Natural killer cell treated with Interleukin-12 subunit alpha and Interleukin-12 subunit beta and Interleukin-15 and Interleukin-18, amount 100 ng/mL, for 72 hours (primary cell): ENCODE measurements at regions not wholly inside any gene's neighbourhood (a gene's known extent, or its start where the extent isn't known, plus 50 kb on each side); places are given as distances from the start of the nearest gene placed in this dataset.

Experiments
- ATAC-seq, 2 donors: fragments of 150-1000 bp; cut with Tn5 transposase in 1 of 2; sonication (Bioruptor Pico), chemical (Tn5 transposase) in 1 of 2; 2 replicates each; pipeline ENCODE4 v1.10.0; 2021
- DNase-seq: peaks from one replicate; pipeline ENCODE4 v3.0.0; 2022; ENCODE audit warnings: low spot score
- H3K27ac Mint-ChIP-seq, 2 donors: 1 replicate in 1 of 2; 2 replicates in 1 of 2; pipeline ENCODE4 v1.8.0; 2022; ENCODE audit warnings: mixed read lengths in 2 of 2, mild to moderate bottlenecking in 1 of 2, moderate library complexity in 1 of 2
- H3K27me3 Mint-ChIP-seq, 2 donors: 1 replicate in 1 of 2; 2 replicates in 1 of 2; pipeline ENCODE4 v1.8.0; 2022; ENCODE audit warnings: mixed read lengths in 2 of 2
- H3K36me3 Mint-ChIP-seq: one replicate; pipeline ENCODE4 v1.8.0; 2022; ENCODE audit warnings: mixed read lengths
- H3K4me1 Mint-ChIP-seq, 2 donors: 1 replicate in 1 of 2; 2 replicates in 1 of 2; pipeline ENCODE4 v1.8.0; 2022; ENCODE audit warnings: low read depth in 2 of 2, mixed read lengths in 2 of 2, mild to moderate bottlenecking in 1 of 2
- H3K4me3 Mint-ChIP-seq: one replicate; pipeline ENCODE4 v1.8.0; 2022; ENCODE audit warnings: mixed read lengths
- H3K9me3 Mint-ChIP-seq: 2 replicates; pipeline ENCODE4 v1.8.0; 2022; ENCODE audit warnings: mixed read lengths

DNA sequence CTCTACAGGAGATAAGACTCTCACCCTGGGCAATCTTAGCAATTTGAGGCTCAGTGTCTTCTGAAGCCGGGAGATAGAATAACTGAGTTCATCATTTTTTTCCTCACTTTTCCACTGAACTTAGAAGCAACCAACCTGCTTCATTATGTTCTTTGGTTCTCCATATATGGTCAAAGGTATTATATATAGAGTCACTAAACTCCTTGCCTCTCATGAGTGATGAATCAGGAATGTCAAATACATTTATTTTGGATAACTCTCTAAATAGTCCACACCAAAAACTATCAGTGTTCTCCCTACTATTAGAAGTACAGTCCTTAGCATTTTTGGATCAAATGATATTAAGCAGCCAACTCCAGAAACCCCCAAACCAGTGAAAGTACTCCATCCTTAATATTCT is 421.5 kb upstream of the EPHA5 start:
- ATAC-seq: no peak
- H3K4me1 Mint-ChIP-seq: no peaks in the 10 kb centered on the region
- H3K4me3 Mint-ChIP-seq: no peak overlapping the region

DNA sequence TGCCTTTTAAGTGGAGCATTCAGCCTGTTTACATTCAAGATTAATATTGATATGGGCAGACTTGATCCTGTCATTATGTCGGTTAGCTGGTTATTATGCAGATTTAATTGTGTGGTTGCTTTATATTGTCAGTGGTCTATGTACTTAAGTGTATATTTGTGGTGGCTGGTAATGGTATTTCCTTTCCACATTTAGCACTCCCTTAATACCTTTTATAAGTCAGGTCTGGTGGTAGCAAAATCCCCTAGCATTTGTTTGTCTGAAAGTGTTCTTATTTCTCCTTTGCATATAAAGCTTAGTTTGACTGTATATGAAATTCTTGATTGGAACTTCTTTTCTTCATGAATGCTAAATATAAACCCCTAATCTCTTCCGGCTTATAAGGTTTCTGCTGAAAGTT is 403.7 kb upstream of the EPHA5 start:
- Mint-ChIP-seq H3K9me3 (peaks cover 16% of the 10 kb centered on the region), H3K27ac (no peak overlapping the region), H3K36me3 (peaks cover 30% of the 10 kb centered on the region), H3K4me3 (no peak overlapping the region), H3K27me3 (no peaks in the 10 kb centered on the region), H3K4me1 (no peaks in the 10 kb centered on the region)
- no peak for ATAC-seq
- no peak for DNase-seq

More for the DNA sequence above, 421.5 kb upstream of the EPHA5 start:
- no peaks in the 10 kb centered on the region for H3K36me3 Mint-ChIP-seq
- no peaks in the 10 kb centered on the region for H3K27me3 Mint-ChIP-seq
- no peak for DNase-seq
- no peak overlapping the region for H3K27ac Mint-ChIP-seq
- H3K9me3 Mint-ChIP-seq: peaks cover 8% of the 10 kb centered on the region

DNA sequence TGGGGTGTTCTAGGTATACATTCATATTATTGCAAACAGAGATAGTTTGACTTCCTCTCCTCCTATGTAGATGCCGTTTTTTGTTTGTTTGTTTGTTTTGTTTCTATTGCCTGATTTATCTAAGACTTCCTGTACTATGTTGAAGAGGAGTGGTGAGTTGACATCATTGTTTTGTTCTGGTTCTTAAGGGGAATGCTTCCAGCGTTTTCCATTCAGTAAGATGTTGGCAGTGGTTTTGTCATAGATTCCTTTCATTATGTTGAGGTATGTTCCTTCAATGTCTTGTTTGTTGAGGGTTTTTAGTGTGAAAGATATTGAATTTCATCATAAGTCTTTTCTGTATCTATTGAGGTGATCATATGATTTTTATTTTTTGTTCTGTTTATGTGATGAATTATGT is 401.6 kb upstream of the EPHA5 start:
- no peak overlapping the region for H3K4me3 Mint-ChIP-seq
- H3K27me3 Mint-ChIP-seq: no peaks in the 10 kb centered on the region

DNA sequence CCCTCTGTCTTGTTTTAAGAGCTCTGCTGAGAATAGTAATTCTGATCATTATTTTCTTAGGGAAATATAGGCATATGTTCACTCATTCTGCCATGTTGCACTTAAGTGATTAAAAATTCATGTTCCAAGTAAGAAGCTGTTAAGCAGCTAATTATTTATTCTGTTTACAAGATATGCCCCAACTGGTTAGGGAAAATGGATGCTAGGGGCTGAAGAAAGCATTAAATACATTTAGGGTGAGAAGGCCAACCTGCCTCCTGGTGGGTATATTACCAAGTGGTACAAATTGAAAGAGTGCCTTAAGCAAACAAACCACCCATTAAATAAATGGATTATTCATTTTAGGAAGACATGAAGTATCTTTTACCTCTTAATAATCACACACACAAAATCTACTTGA is 392.6 kb upstream of the EPHA5 start:
- DNase-seq (no peak), ATAC-seq (no peak)
- H3K4me3 Mint-ChIP-seq: no peak overlapping the region
- no peaks in the 10 kb centered on the region for H3K27me3 Mint-ChIP-seq
- H3K27ac Mint-ChIP-seq: no peak overlapping the region
- H3K36me3 Mint-ChIP-seq: peaks cover 6% of the 10 kb centered on the region
- H3K4me1 Mint-ChIP-seq: no peaks in the 10 kb centered on the region
- H3K9me3 Mint-ChIP-seq: peaks cover 3% of the 10 kb centered on the region

More for the DNA sequence above, 401.6 kb upstream of the EPHA5 start:
- no peak for DNase-seq
- no peak for ATAC-seq
- Mint-ChIP-seq H3K4me1 (no peaks in the 10 kb centered on the region), H3K36me3 (peaks cover 30% of the 10 kb centered on the region), H3K9me3 (peaks cover 16% of the 10 kb centered on the region), H3K27ac (no peak overlapping the region)

GRCh38 chr4:66062044-66062443 is 391.8 kb upstream of the EPHA5 start:
- Mint-ChIP-seq H3K4me1 (no peaks in the 10 kb centered on the region), H3K4me3 (no peak overlapping the region), H3K36me3 (peaks cover 6% of the 10 kb centered on the region), H3K27me3 (no peaks in the 10 kb centered on the region), H3K27ac (no peak overlapping the region), H3K9me3 (peaks cover 3% of the 10 kb centered on the region)
- ATAC-seq (no peak), DNase-seq (no peak)

DNA sequence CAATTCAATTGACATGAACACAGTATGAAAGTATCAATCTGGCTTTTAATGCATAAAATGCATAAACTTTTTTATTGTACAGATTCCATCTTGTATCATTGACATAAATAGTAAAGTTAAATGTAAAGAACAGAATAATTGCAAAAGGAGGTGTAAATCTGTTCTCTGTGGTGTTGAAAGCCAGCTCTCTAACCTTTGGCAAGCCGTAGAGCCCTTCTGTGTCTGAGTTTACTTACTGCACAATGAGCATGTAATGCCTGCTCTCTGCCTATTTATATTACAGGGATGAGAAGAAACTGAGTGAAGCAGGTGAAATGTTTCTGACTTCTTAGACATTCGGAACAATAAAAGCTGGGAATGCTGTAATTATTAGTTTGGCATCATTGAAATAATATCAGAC is 389.3 kb upstream of the EPHA5 start:
- Mint-ChIP-seq H3K4me3 (no peak overlapping the region), H3K27ac (no peak overlapping the region), H3K27me3 (no peaks in the 10 kb centered on the region), H3K9me3 (peaks cover 6% of the 10 kb centered on the region), H3K36me3 (peaks cover 10% of the 10 kb centered on the region), H3K4me1 (no peaks in the 10 kb centered on the region)
- DNase-seq (no peak), ATAC-seq (no peak)

GRCh38 chr4:66059136-66059535 is 388.8 kb upstream of the EPHA5 start:
- Mint-ChIP-seq H3K27ac (no peak overlapping the region), H3K27me3 (no peaks in the 10 kb centered on the region), H3K4me1 (no peaks in the 10 kb centered on the region), H3K4me3 (no peak overlapping the region), H3K9me3 (peaks cover 6% of the 10 kb centered on the region), H3K36me3 (peaks cover 10% of the 10 kb centered on the region)
- DNase-seq (no peak), ATAC-seq (no peak)

DNA sequence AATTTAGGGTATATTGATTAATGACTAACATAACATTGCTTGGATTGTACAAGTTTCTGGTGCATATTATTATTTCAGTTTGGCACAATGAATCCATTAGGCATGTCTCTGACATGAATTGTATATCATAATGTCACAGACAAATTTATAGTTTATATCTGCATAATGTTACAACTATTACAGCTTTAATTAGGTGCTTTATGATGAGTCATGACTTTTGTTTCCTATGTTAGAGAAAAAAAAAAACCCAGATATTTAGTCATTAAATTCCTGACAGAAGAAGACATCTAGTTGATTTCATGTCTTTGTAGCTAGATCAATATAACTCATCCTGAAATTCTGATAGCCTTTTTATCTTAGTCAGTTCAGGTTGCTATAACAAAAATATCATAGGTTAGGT is 385.7 kb upstream of the EPHA5 start:
- Mint-ChIP-seq H3K36me3 (peaks cover 4% of the 10 kb centered on the region), H3K27ac (no peak overlapping the region), H3K4me3 (no peak overlapping the region), H3K27me3 (no peaks in the 10 kb centered on the region), H3K4me1 (no peaks in the 10 kb centered on the region), H3K9me3 (peaks cover 9% of the 10 kb centered on the region)
- DNase-seq (no peak), ATAC-seq (no peak)

- Mint-ChIP-seq H3K27ac (no peak overlapping the region), H3K9me3 (peaks cover 18% of the 10 kb centered on the region), H3K27me3 (no peaks in the 10 kb centered on the region)
Observed at GRCh38 chr4:66052426-66052825, 382.1 kb upstream of the EPHA5 start.

GRCh38 chr4:66048861-66049260 is 378.6 kb upstream of the EPHA5 start:
- H3K9me3 Mint-ChIP-seq: peaks cover 14% of the 10 kb centered on the region
- no peaks in the 10 kb centered on the region for H3K36me3 Mint-ChIP-seq
- H3K4me3 Mint-ChIP-seq: no peak overlapping the region
- no peak overlapping the region for H3K27ac Mint-ChIP-seq
- no peaks in the 10 kb centered on the region for H3K27me3 Mint-ChIP-seq
- DNase-seq (no peak), ATAC-seq (no peak)
- H3K4me1 Mint-ChIP-seq: no peaks in the 10 kb centered on the region

More at GRCh38 chr4:66052426-66052825, 382.1 kb upstream of the EPHA5 start:
- H3K36me3 Mint-ChIP-seq: peaks cover 4% of the 10 kb centered on the region
- H3K4me1 Mint-ChIP-seq: no peaks in the 10 kb centered on the region
- H3K4me3 Mint-ChIP-seq: no peak overlapping the region
- ATAC-seq: no peak
- no peak for DNase-seq

- no peak overlapping the region for H3K4me3 Mint-ChIP-seq
- no peaks in the 10 kb centered on the region for H3K36me3 Mint-ChIP-seq
- DNase-seq: no peak
- H3K27me3 Mint-ChIP-seq: no peaks in the 10 kb centered on the region
- H3K4me1 Mint-ChIP-seq: no peaks in the 10 kb centered on the region
- peaks cover 17% of the 10 kb centered on the region for H3K9me3 Mint-ChIP-seq
- H3K27ac Mint-ChIP-seq: no peak overlapping the region
- ATAC-seq: no peak
Observed at GRCh38 chr4:66045913-66046312, 375.6 kb upstream of the EPHA5 start.

GRCh38 chr4:66035701-66036100 is 365.4 kb upstream of the EPHA5 start:
- H3K4me1 Mint-ChIP-seq: no peaks in the 10 kb centered on the region

GRCh38 chr4:66034671-66035070 is 364.4 kb upstream of the EPHA5 start:
- no peaks in the 10 kb centered on the region for H3K4me1 Mint-ChIP-seq
- ATAC-seq (no peak), DNase-seq (no peak)
- H3K9me3 Mint-ChIP-seq: peaks cover 13% of the 10 kb centered on the region
- H3K27ac Mint-ChIP-seq: no peak overlapping the region
- H3K36me3 Mint-ChIP-seq: no peaks in the 10 kb centered on the region
- no peak overlapping the region for H3K4me3 Mint-ChIP-seq
- no peaks in the 10 kb centered on the region for H3K27me3 Mint-ChIP-seq

More at GRCh38 chr4:66035701-66036100, 365.4 kb upstream of the EPHA5 start:
- no peak for DNase-seq
- Mint-ChIP-seq H3K36me3 (no peaks in the 10 kb centered on the region), H3K27me3 (no peaks in the 10 kb centered on the region), H3K4me3 (no peak overlapping the region), H3K9me3 (peaks cover 10% of the 10 kb centered on the region), H3K27ac (no peak overlapping the region)
- ATAC-seq: no peak

GRCh38 chr4:66034262-66034661 is 364.0 kb upstream of the EPHA5 start:
- DNase-seq: no peak

GRCh38 chr4:66032571-66032970 is 362.3 kb upstream of the EPHA5 start:
- ATAC-seq (no peak), DNase-seq (no peak)
- Mint-ChIP-seq H3K4me3 (no peak overlapping the region), H3K27me3 (no peaks in the 10 kb centered on the region), H3K36me3 (no peaks in the 10 kb centered on the region), H3K27ac (no peak overlapping the region), H3K9me3 (peaks cover 18% of the 10 kb centered on the region), H3K4me1 (no peaks in the 10 kb centered on the region)

More at GRCh38 chr4:66034262-66034661, 364.0 kb upstream of the EPHA5 start:
- no peak overlapping the region for H3K4me3 Mint-ChIP-seq
- H3K27me3 Mint-ChIP-seq: no peaks in the 10 kb centered on the region
- no peaks in the 10 kb centered on the region for H3K4me1 Mint-ChIP-seq
- peaks cover 13% of the 10 kb centered on the region for H3K9me3 Mint-ChIP-seq
- no peaks in the 10 kb centered on the region for H3K36me3 Mint-ChIP-seq
- ATAC-seq: no peak
- no peak overlapping the region for H3K27ac Mint-ChIP-seq
